ENCODE measurements at regions not wholly inside any gene's neighbourhood (a gene's known extent, or its start where the extent isn't known, plus 50 kb on each side); places are given as distances from the start of the nearest gene placed in this dataset.

DNA sequence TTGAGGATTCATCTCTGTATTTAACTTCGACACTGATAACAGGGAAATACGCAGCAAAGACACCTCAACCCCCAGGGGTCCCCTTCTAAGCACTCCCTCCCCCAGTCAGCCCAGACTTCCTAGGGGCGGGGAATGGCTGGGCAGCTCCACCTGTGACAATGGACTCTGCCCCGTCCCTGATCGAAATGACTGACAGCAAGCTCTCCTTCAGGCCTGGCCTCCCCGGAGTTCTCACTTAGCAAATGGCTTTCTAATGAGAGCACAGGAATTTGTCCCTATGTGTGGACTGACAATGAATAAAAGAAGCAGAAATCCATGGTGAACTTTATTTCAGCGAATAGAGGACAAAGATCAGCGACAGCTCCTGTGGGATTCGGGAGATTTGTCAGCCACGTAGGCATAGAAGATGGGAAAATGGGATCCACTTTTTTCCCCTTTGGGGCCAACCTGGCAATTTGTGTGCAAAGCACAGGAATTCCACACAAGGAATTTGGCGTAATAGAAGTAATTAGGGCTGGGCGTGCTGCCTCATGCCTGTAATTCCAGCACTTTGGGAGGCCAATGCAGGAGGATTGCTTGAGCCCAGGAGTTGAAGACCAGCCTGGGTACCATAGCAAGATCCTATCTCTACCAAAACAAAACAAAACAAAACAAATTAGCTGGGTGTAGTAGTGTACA lies 63.8 kb downstream of the TNFAIP2 start:
- H3K4me1 ChIP-seq (ENCODE audit: insufficient read depth, low read length): no peaks in the 10 kb centered on the region
- H3K36me3 ChIP-seq (ENCODE audit: insufficient read depth, low read length): no peaks in the 10 kb centered on the region
- DNase-seq: no peak
- peaks cover 0 to 2% (median 0%) of the 10 kb centered on the region in 3 donors for H3K36me3 Mint-ChIP-seq
- H3K27ac ChIP-seq (ENCODE audit: low read depth, low read length): no peak overlapping the region
- ChIA-PET POLR2A (no interaction called here), CTCF (no interaction called here)
- H3K4me3 ChIP-seq (ENCODE audit: low read length): no peak overlapping the region
- H3K9me3 ChIP-seq (ENCODE audit: low read length): no peaks in the 10 kb centered on the region
- peaks cover 8% of the 10 kb centered on the region for H3K27me3 ChIP-seq (ENCODE audit: insufficient read depth, low read length, poor library complexity, severe bottlenecking)
- H3K4me3 Mint-ChIP-seq: peak overlapping the region in 1 of 7 donors; percentile 29
- H3K27ac Mint-ChIP-seq: no peak overlapping the region
- H3K27me3 Mint-ChIP-seq: peaks cover 38 to 74% of the 10 kb centered on the region in 2 donors
- H3K4me1 Mint-ChIP-seq: peaks cover 6 to 16% (median 15%) of the 10 kb centered on the region in 3 donors
- H3K9me3 Mint-ChIP-seq: no peaks in the 10 kb centered on the region

DNA sequence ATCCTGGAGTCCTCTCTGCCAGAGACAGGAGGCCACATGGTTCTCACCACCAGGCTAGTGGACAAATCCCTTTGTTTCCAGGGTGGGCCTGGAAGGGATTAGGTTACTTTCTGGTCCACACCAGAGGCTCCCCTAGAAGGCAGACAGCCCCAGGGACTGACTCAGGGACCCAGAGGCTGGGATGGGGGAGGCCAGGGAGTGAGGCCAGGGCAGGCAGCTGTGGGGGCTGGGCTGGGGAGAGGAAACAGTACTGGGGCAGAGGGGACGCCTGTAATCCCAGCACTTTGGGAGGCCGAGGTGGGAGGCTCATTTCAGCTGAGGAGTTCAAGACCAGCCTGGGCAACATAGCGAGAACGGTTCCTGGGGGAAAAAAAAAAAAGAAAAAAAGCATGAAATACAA lies 64.7 kb downstream of the TNFAIP2 start:
- Histone ChIP-seq H3K4me1 (ENCODE audit: insufficient read depth, low read length) (no peaks in the 10 kb centered on the region), H3K27ac (ENCODE audit: low read depth, low read length) (no peak overlapping the region), H3K4me3 (ENCODE audit: low read length) (no peak overlapping the region), H3K36me3 (ENCODE audit: insufficient read depth, low read length) (no peaks in the 10 kb centered on the region), H3K27me3 (ENCODE audit: insufficient read depth, low read length, poor library complexity, severe bottlenecking) (peaks cover 4% of the 10 kb centered on the region), H3K9me3 (ENCODE audit: low read length) (no peaks in the 10 kb centered on the region)
- Mint-ChIP-seq H3K4me3 (peak overlapping the region in 1 of 7 donors; percentile 38), H3K27me3 (peaks cover 35 to 76% of the 10 kb centered on the region in 2 donors), H3K27ac (no peak overlapping the region), H3K36me3 (peaks cover 0 to 2% (median 0%) of the 10 kb centered on the region in 3 donors), H3K9me3 (no peaks in the 10 kb centered on the region), H3K4me1 (peaks cover 6 to 16% (median 15%) of the 10 kb centered on the region in 3 donors)
- ChIA-PET POLR2A (no interaction called here), CTCF (no interaction called here)
- no peak for DNase-seq

DNA sequence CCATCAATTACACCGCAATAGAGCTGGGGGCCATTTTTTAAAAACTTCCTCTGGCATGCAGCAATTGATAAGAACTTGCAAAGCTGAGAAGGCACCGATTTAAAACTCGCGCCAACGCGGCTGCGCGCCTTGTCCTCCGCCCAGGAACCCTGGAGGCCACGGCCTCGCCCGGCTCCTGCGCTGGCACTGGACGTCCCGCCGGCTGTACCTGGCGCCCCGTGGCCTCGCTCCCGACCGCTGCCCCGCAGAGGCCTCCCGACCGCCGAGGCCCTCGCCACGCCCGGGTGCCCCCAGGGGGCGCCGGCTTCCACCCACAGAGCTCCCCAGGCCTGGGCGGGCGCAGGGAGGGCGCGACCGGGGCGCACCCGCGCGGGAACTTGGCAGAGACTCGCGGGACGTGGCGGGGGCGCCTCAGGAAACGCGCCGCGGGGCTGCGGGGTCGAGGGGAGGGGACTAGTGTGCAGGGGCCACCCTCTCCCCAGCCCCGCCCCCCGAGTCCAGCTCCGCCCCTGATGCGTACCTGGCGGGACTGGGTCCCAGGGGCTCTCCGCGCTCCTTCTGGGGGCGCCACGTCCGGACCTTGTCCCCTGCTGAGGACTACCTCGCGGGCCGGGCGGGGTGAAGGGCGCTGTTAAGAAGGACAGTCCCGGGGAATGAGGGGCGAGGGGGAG lies 65.7 kb downstream of the TNFAIP2 start:
- Histone ChIP-seq H3K4me3 (ENCODE audit: low read length) (no peak overlapping the region), H3K36me3 (ENCODE audit: insufficient read depth, low read length) (no peaks in the 10 kb centered on the region), H3K4me1 (ENCODE audit: insufficient read depth, low read length) (no peaks in the 10 kb centered on the region), H3K27ac (ENCODE audit: low read depth, low read length) (no peak overlapping the region), H3K27me3 (ENCODE audit: insufficient read depth, low read length, poor library complexity, severe bottlenecking) (peaks cover 4% of the 10 kb centered on the region), H3K9me3 (ENCODE audit: low read length) (no peaks in the 10 kb centered on the region)
- H3K36me3 Mint-ChIP-seq: peaks cover 0 to 2% (median 0%) of the 10 kb centered on the region in 3 donors
- CTCF ChIA-PET: no interaction called here
- DNase-seq: peak in 2 of 5 donors; percentile 2 to 21
- peaks cover 38 to 72% of the 10 kb centered on the region in 2 donors for H3K27me3 Mint-ChIP-seq
- POLR2A ChIA-PET: no interaction called here
- peaks cover 6 to 16% (median 15%) of the 10 kb centered on the region in 3 donors for H3K4me1 Mint-ChIP-seq
- no peaks in the 10 kb centered on the region for H3K9me3 Mint-ChIP-seq
- peak overlapping the region in 6 of 7 donors; percentile 23 to 66 (median 38) for H3K4me3 Mint-ChIP-seq
- no peak overlapping the region for H3K27ac Mint-ChIP-seq

DNA sequence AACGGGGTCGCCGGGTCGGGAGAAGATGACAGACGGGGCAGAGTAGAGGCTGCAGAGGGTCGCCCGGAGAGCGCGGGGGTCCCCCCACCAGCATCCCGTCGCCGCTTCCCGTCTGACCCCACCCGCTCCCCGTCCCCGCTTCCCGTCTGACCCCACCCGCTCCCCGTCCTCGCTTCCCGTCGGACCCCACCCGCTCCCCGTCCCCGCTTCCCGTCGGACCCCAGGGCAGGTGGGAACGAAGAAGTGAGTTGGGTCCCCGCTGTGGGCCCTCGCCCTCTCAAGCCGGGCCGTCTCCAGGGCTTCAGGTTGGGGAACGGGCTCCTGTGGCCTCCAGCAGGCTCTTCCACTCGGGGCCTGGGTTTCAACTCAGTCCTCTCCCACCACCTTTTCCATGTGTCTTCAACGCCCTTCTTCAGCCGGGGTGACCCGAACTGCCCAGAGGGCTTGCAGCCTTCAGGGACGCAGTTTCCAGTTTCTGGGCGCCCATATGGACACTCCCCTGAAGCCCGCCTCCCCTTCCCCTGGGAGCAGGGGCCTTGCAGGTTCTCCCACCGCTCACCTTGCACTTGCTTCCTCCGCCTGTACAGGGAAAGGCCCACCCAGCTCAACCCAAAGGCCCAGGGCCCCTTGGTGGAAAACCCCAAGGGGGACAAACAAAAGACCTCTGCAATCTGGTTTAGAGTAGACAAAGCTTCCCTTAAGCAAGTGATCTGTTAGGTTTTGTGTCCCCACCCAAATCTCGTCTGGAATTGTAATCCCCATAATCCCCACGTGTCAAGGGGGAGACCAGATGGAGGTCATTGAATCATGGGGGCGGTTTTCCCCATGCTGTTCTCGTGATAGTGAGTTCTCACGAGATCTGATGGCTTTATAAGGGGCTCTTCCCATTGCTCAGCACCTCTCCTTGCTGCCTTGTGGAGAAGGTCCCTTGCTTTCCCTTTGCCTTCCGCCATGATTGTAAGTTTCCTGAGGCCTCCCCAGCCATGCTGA lies 66.5 kb downstream of the TNFAIP2 start:
- peaks cover 35 to 72% of the 10 kb centered on the region in 2 donors for H3K27me3 Mint-ChIP-seq
- no peaks in the 10 kb centered on the region for H3K9me3 ChIP-seq (ENCODE audit: low read length)
- DNase-seq: no peak
- no peak overlapping the region for H3K4me3 ChIP-seq (ENCODE audit: low read length)
- H3K27ac ChIP-seq (ENCODE audit: low read depth, low read length): no peak overlapping the region
- peak overlapping the region in 1 of 8 donors; percentile 65 for H3K27ac Mint-ChIP-seq
- H3K27me3 ChIP-seq (ENCODE audit: insufficient read depth, low read length, poor library complexity, severe bottlenecking): peaks cover 4% of the 10 kb centered on the region
- no peaks in the 10 kb centered on the region for H3K9me3 Mint-ChIP-seq
- ChIA-PET CTCF (no interaction called here), POLR2A (no interaction called here)
- no peaks in the 10 kb centered on the region for H3K36me3 ChIP-seq (ENCODE audit: insufficient read depth, low read length)
- peak overlapping the region in 6 of 7 donors; percentile 4 to 68 (median 44) for H3K4me3 Mint-ChIP-seq
- peaks cover 0 to 2% (median 0%) of the 10 kb centered on the region in 3 donors for H3K36me3 Mint-ChIP-seq
- no peaks in the 10 kb centered on the region for H3K4me1 ChIP-seq (ENCODE audit: insufficient read depth, low read length)
- peaks cover 6 to 16% (median 15%) of the 10 kb centered on the region in 3 donors for H3K4me1 Mint-ChIP-seq

DNA sequence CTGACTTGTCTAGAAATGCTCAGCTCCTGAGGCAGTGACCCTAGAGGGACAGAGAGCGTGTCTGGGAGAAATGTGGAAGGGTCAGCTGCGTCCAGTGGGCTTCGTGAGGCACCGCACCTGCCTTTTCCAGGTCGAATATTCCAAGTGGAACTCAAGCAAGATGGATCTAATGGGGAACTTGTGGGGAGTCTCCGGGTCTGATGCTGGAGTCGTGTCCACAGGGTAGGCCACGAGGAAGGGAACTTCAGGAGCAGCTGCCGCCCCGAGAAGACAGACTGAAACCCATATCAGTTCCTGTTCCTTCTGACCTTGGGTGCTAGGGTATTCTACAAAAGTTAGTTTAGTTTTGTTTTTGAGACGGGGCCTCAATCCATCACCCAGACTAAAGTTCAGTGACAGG lies 67.5 kb downstream of the TNFAIP2 start:
- H3K4me3 ChIP-seq (ENCODE audit: low read length): no peak overlapping the region
- peaks cover 6 to 16% (median 15%) of the 10 kb centered on the region in 3 donors for H3K4me1 Mint-ChIP-seq
- ChIA-PET POLR2A (no interaction called here), CTCF (no interaction called here)
- no peaks in the 10 kb centered on the region for H3K36me3 ChIP-seq (ENCODE audit: insufficient read depth, low read length)
- H3K4me3 Mint-ChIP-seq: peak overlapping the region in 1 of 7 donors; percentile 51
- no peak overlapping the region for H3K27ac Mint-ChIP-seq
- H3K27ac ChIP-seq (ENCODE audit: low read depth, low read length): no peak overlapping the region
- H3K36me3 Mint-ChIP-seq: peaks cover 0 to 2% (median 0%) of the 10 kb centered on the region in 3 donors
- H3K27me3 ChIP-seq (ENCODE audit: insufficient read depth, low read length, poor library complexity, severe bottlenecking): peaks cover 4% of the 10 kb centered on the region
- H3K27me3 Mint-ChIP-seq: peaks cover 33 to 65% of the 10 kb centered on the region in 2 donors
- no peaks in the 10 kb centered on the region for H3K4me1 ChIP-seq (ENCODE audit: insufficient read depth, low read length)
- H3K9me3 Mint-ChIP-seq: no peaks in the 10 kb centered on the region
- no peaks in the 10 kb centered on the region for H3K9me3 ChIP-seq (ENCODE audit: low read length)
- DNase-seq: no peak

DNA sequence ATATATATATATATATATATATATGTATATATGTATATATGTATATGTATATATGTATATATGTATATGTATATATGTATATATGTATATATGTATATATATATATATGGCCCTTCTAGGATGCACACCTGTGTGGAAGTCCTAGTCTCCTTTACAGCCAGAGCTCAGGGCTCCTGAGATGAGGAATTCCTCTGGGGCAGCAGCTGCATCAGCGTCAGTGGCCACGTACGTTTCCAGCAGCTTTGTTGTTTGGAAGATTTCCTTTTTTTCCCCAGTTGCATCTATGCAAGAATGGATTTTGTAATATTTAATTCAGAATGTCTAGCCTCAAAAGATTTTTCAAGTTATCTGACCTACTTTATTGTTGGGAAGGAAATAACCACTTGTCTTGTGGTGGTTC lies 68.6 kb downstream of the TNFAIP2 start:
- H3K27me3 Mint-ChIP-seq: peaks cover 29 to 63% of the 10 kb centered on the region in 2 donors
- Histone ChIP-seq H3K4me1 (ENCODE audit: insufficient read depth, low read length) (no peaks in the 10 kb centered on the region), H3K27ac (ENCODE audit: low read depth, low read length) (no peak overlapping the region), H3K4me3 (ENCODE audit: low read length) (no peak overlapping the region), H3K9me3 (ENCODE audit: low read length) (no peaks in the 10 kb centered on the region), H3K27me3 (ENCODE audit: insufficient read depth, low read length, poor library complexity, severe bottlenecking) (peaks cover 4% of the 10 kb centered on the region), H3K36me3 (ENCODE audit: insufficient read depth, low read length) (no peaks in the 10 kb centered on the region)
- H3K36me3 Mint-ChIP-seq: peaks cover 0 to 2% (median 0%) of the 10 kb centered on the region in 3 donors
- H3K4me1 Mint-ChIP-seq: peaks cover 6 to 16% (median 15%) of the 10 kb centered on the region in 3 donors
- POLR2A ChIA-PET: no interaction called here
- H3K27ac Mint-ChIP-seq: no peak overlapping the region
- no peak for DNase-seq
- no peak overlapping the region for H3K4me3 Mint-ChIP-seq
- CTCF ChIA-PET: no interaction called here
- no peaks in the 10 kb centered on the region for H3K9me3 Mint-ChIP-seq

DNA sequence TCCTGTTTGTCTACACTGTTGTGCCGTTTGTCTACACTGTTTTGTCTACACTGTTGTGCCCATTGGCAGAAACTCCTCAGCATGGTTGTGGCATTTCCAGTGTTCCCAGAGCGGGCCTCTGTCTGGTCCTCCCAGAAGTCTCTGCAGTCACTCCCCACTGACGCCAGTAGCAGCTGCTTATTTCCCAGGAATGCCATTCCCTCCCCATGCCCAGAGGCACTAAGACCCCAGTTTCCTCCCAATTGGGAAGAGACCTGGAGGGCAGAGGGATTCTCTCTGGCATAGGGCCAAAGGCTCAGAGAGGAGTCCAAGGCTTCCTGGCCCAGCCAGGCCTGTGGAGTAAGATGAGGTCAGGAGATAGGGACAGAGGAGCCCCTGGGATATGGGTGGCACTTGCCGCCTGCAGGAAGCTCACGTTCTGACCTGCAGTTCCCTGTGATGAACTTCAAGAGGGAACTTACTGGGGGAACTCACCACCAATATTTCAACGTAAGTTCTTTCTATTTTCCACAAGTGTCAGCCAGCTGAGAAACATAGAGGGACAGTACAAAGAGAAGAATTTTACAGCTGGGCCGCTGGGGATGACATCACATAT lies 69.1 kb downstream of the TNFAIP2 start:
- Histone ChIP-seq H3K27ac (ENCODE audit: low read depth, low read length) (no peak overlapping the region), H3K9me3 (ENCODE audit: low read length) (no peaks in the 10 kb centered on the region), H3K27me3 (ENCODE audit: insufficient read depth, low read length, poor library complexity, severe bottlenecking) (peaks cover 4% of the 10 kb centered on the region), H3K4me3 (ENCODE audit: low read length) (no peak overlapping the region), H3K36me3 (ENCODE audit: insufficient read depth, low read length) (no peaks in the 10 kb centered on the region), H3K4me1 (ENCODE audit: insufficient read depth, low read length) (no peaks in the 10 kb centered on the region)
- no peak for DNase-seq
- peak overlapping the region in 1 of 7 donors; percentile 0 for H3K4me3 Mint-ChIP-seq
- POLR2A ChIA-PET: no interaction called here
- peaks cover 6 to 16% (median 15%) of the 10 kb centered on the region in 3 donors for H3K4me1 Mint-ChIP-seq
- no peaks in the 10 kb centered on the region for H3K9me3 Mint-ChIP-seq
- CTCF ChIA-PET: no interaction called here
- H3K27me3 Mint-ChIP-seq: peaks cover 24 to 60% of the 10 kb centered on the region in 2 donors
- peak overlapping the region in 1 of 8 donors; percentile 17 for H3K27ac Mint-ChIP-seq
- peaks cover 0 to 2% (median 0%) of the 10 kb centered on the region in 3 donors for H3K36me3 Mint-ChIP-seq

All from CD8-positive, alpha-beta memory T cell (primary cell).